RPMI7951 (cell line): ENCODE measurements at regions not wholly inside any gene's neighbourhood (a gene's known extent, or its start where the extent isn't known, plus 50 kb on each side); places are given as distances from the start of the nearest gene placed in this dataset.
"Not testable (repeated sequence)": the region's sequence is repeated elsewhere in the genome, so short reads cannot be mapped to it uniquely, and the experiment has no call there.

Experiments used
- DNase-seq: peaks from one replicate; pipeline ENCODE4 v3.0.0-alpha.2; 2012; ENCODE audit warnings: low read depth

GRCh38 chr3:185995352-185995751, 57.5 kb upstream of the TRA2B start:
- peak; percentile 25 for DNase-seq

- DNase-seq, result no peak
Observed at GRCh38 chr3:185992831-185993374, 55.1 kb upstream of the TRA2B start.

- DNase-seq, result not testable (repeated sequence)
Observed at GRCh38 chr3:185990995-185991394, 53.2 kb upstream of the TRA2B start.

- DNase-seq, result no peak
Observed at GRCh38 chr3:185989511-185989910, 51.7 kb upstream of the TRA2B start.

- DNase-seq, result no peak
Observed at GRCh38 chr3:185988816-185989175, 51.0 kb upstream of the TRA2B start.

GRCh38 chr3:185988080-185988815, 50.4 kb upstream of the TRA2B start:
- no peak for DNase-seq
